H1 (cell line): ENCODE measurements at regions not wholly inside any gene's neighbourhood (a gene's known extent, or its start where the extent isn't known, plus 50 kb on each side); places are given as distances from the start of the nearest gene placed in this dataset.

Source experiments
- CTCF ChIA-PET: fragments of 300-600 bp; sonication (Branson Sonifier 250); formaldehyde crosslinking; loops from one replicate; lab custom pipeline; 2021; ENCODE audit not compliant: partially characterized antibody; lab: Charles Lee
- POLR2A ChIA-PET: fragments of 300-600 bp; sonication (Branson Sonifier 250); formaldehyde crosslinking; loops from one replicate; lab custom pipeline; 2021; ENCODE audit warnings: inconsistent platforms; ENCODE audit not compliant: partially characterized antibody; lab: Charles Lee
- DNase-seq, 2 experiments: peaks; one replicate each; pipeline versions ENCODE4 v3.0.0 to v3.0.0-alpha.2; 2010 to 2022; ENCODE audit warnings: low spot score in 2 of 2, low read depth in 1 of 2, mixed read lengths in 1 of 2
- FAIRE-seq: peaks from 2 replicates; lab custom pipeline; 2011; peaks lifted over from hg19 to GRCh38; lab: Jason Lieb, UNC
- H2AFZ ChIP-seq: 2 replicates; pipeline ENCODE4 v1.8.1; 2012; ENCODE audit warnings: low read length, inconsistent platforms
- H2AK5ac ChIP-seq: 2 replicates; pipeline ENCODE4 v1.6.1; 2013; ENCODE audit warnings: low read depth, low read length
- H2BK120ac ChIP-seq: replicated peaks from 2 replicates; pipeline ENCODE3; 2013; ENCODE audit warnings: low read depth, low read length, inconsistent platforms
- H2BK12ac ChIP-seq: 2 replicates; pipeline ENCODE4 v1.6.1; 2013; ENCODE audit warnings: low read depth, low read length
- H2BK15ac ChIP-seq: 2 replicates; pipeline ENCODE4 v1.6.1; 2013; ENCODE audit warnings: low read length
- H2BK20ac ChIP-seq: 2 replicates; pipeline ENCODE4 v1.6.1; 2013; ENCODE audit warnings: low read length
- H2BK5ac ChIP-seq: 2 replicates; pipeline ENCODE4 v1.6.1; 2013; ENCODE audit warnings: low read depth, low read length
- H3K14ac ChIP-seq: 2 replicates; pipeline ENCODE4 v1.6.1; 2013; ENCODE audit warnings: inconsistent platforms; ENCODE audit not compliant: insufficient read length
- H3K18ac ChIP-seq: 2 replicates; pipeline ENCODE4 v1.6.1; 2013; ENCODE audit warnings: low read length; ENCODE audit errors: extremely low read depth
- H3K23ac ChIP-seq: 2 replicates; pipeline ENCODE4 v1.6.1; 2013; ENCODE audit warnings: inconsistent platforms; ENCODE audit not compliant: insufficient read length
- H3K23me2 ChIP-seq: 2 replicates; pipeline ENCODE4 v1.6.1; 2013; ENCODE audit warnings: low read depth, low read length
- H3K27ac ChIP-seq: 2 replicates; pipeline ENCODE4 v1.6.1; 2011; ENCODE audit warnings: low read depth, low read length, inconsistent platforms
- H3K27me3 ChIP-seq, 4 experiments: replicated peaks in 1 of 4; 1 replicate in 1 of 4; 2 replicates in 3 of 4; pipeline versions ENCODE4 v1.6.1 to v1.8.1; 2011 to 2013; ENCODE audit warnings: low read length in 3 of 4, mild to moderate bottlenecking in 3 of 4, inconsistent platforms in 2 of 4, mixed read lengths in 2 of 4, moderate library complexity in 1 of 4; ENCODE audit not compliant: control insufficient read depth in 3 of 4, insufficient read depth in 3 of 4; ENCODE audit errors: extremely low read depth in 1 of 4
- H3K36me3 ChIP-seq, 4 experiments: 2 replicates each; pipeline versions ENCODE4 v1.6.1 to v1.8.1; 2011 to 2013; ENCODE audit warnings: mild to moderate bottlenecking in 4 of 4, low read length in 3 of 4, moderate library complexity in 2 of 4, control low read depth in 1 of 4, inconsistent platforms in 1 of 4; ENCODE audit not compliant: insufficient read depth in 4 of 4, control insufficient read depth in 2 of 4
- H3K4ac ChIP-seq: replicated peaks from 2 replicates; pipeline ENCODE3; 2013; ENCODE audit warnings: low read length, low read depth, mixed read lengths, inconsistent platforms; ENCODE audit not compliant: insufficient read length
- H3K4me1 ChIP-seq, 4 experiments: replicated peaks in 1 of 4; 1 replicate in 1 of 4; 2 replicates in 3 of 4; pipeline versions ENCODE4 v1.6.1 to v1.8.1; 2011 to 2013; ENCODE audit warnings: low read length in 3 of 4, inconsistent platforms in 2 of 4, mixed read lengths in 1 of 4; ENCODE audit not compliant: insufficient read depth in 4 of 4, control insufficient read depth in 3 of 4
- H3K4me2 ChIP-seq, 2 experiments: 2 replicates each; pipeline versions ENCODE4 v1.6.1 to v1.8.1; 2011 to 2013; ENCODE audit warnings: low read depth in 2 of 2, low read length in 2 of 2, control low read depth in 1 of 2, inconsistent platforms in 1 of 2, mild to moderate bottlenecking in 1 of 2; ENCODE audit not compliant: insufficient read depth in 1 of 2
- H3K4me3 ChIP-seq, 4 experiments: fragments of 200-600, 300-600 bp in 1 of 4; sonication (generic), shearing (Covaris generic), sonication (Bioruptor Twin) in 1 of 4; 2 replicates each; pipeline versions ENCODE4 v1.5.1 to v1.8.1; 2011 to 2016; ENCODE audit warnings: low read length in 4 of 4, low read depth in 3 of 4, control low read depth in 2 of 4, inconsistent platforms in 2 of 4, mild to moderate bottlenecking in 2 of 4, mixed read lengths in 1 of 4, moderate library complexity in 1 of 4; ENCODE audit not compliant: insufficient read depth in 2 of 4; ENCODE audit errors: extremely low read depth in 1 of 4
- H3K56ac ChIP-seq: replicated peaks from 2 replicates; pipeline ENCODE3; 2013; ENCODE audit warnings: low read depth, mild to moderate bottlenecking, mixed read lengths, low read length, inconsistent platforms; ENCODE audit not compliant: insufficient read length
- H3K79me1 ChIP-seq: 2 replicates; pipeline ENCODE4 v1.6.1; 2013; ENCODE audit warnings: low read depth, low read length, control low read depth
- H3K79me2 ChIP-seq, 2 experiments: 2 replicates each; pipeline versions ENCODE4 v1.6.1 to v1.8.1; 2012 to 2013; ENCODE audit warnings: low read length in 2 of 2, mild to moderate bottlenecking in 2 of 2, inconsistent platforms in 1 of 2; ENCODE audit not compliant: insufficient read depth in 2 of 2, control insufficient read depth in 1 of 2
- H3K9ac ChIP-seq, 4 experiments: replicated peaks in 1 of 4; 1 replicate in 1 of 4; 2 replicates in 3 of 4; pipeline versions ENCODE4 v1.6.1 to v1.8.1; 2011 to 2013; ENCODE audit warnings: low read depth in 3 of 4, low read length in 3 of 4, control low read depth in 2 of 4, mild to moderate bottlenecking in 2 of 4, moderate library complexity in 2 of 4, inconsistent platforms in 1 of 4; ENCODE audit errors: extremely low read depth in 1 of 4
- H3K9me3 ChIP-seq, 2 experiments: 2 replicates each; pipeline versions ENCODE4 v1.6.1 to v1.8.1; 2012 to 2013; ENCODE audit warnings: mild to moderate bottlenecking in 2 of 2, moderate library complexity in 2 of 2, control low read depth in 1 of 2, inconsistent platforms in 1 of 2, low read depth in 1 of 2, low read length in 1 of 2, mixed read lengths in 1 of 2; ENCODE audit not compliant: insufficient read depth in 2 of 2
- H4K20me1 ChIP-seq, 2 experiments: replicated peaks in 1 of 2; 2 replicates each; pipeline versions ENCODE3 to v1.8.1; 2011 to 2013; ENCODE audit warnings: inconsistent platforms in 2 of 2, low read length in 2 of 2, mild to moderate bottlenecking in 1 of 2; ENCODE audit not compliant: insufficient read depth in 2 of 2, control insufficient read depth in 1 of 2
- H4K5ac ChIP-seq: 2 replicates; pipeline ENCODE4 v1.6.1; 2013; ENCODE audit warnings: low read length, low read depth, mixed read lengths, inconsistent platforms; ENCODE audit not compliant: insufficient read length
- H4K8ac ChIP-seq: 2 replicates; pipeline ENCODE4 v1.8.0; 2013; ENCODE audit warnings: mild to moderate bottlenecking, moderate library complexity, low read length, inconsistent platforms; ENCODE audit not compliant: insufficient read depth; ENCODE audit errors: extremely low read depth
- H4K91ac ChIP-seq: replicated peaks from 2 replicates; pipeline ENCODE3; 2013; ENCODE audit warnings: low read length, mixed read lengths, inconsistent platforms; ENCODE audit not compliant: insufficient read length
- JUND ChIP-seq: IDR thresholded peaks from 2 replicates; pipeline ENCODE4 v1.6.1; 2011; ENCODE audit warnings: mild to moderate bottlenecking, improper control_type of control experiment, low read length
- KDM1A ChIP-seq: fragments of 200-600, 300-600 bp; sonication (generic); IDR thresholded peaks from 2 replicates; pipeline ENCODE4 v1.7.1; 2016; ENCODE audit warnings: mild to moderate bottlenecking, low read length, borderline replicate concordance
- PHF8 ChIP-seq: fragments of 200-600 bp; sonication (generic); conservative IDR thresholded peaks from 2 replicates; pipeline ENCODE4 v1.7.1; 2012; ENCODE audit warnings: low read depth, mild to moderate bottlenecking, inconsistent platforms, low read length, moderate library complexity
- WGBS, 2 experiments: shearing (Covaris generic) in 1 of 2; methylation state at CpG; one replicate each; pipeline versions ENCODE4 v1.1.6 to v1.1.7; 2013 to 2015; ENCODE audit warnings: low lambda C conversion rate in 2 of 2, mixed read lengths in 2 of 2, inconsistent platforms in 1 of 2, low coverage in 1 of 2, missing lambda C conversion rate in 1 of 2; ENCODE audit not compliant: insufficient replicate concordance in 2 of 2, insufficient coverage in 1 of 2, insufficient read length in 1 of 2; ENCODE audit errors: extremely low coverage in 1 of 2, missing lambda C conversion rate in 1 of 2; 5-methylcytosine and 5-hydroxymethylcytosine counted together
- TF ChIP-seq, protein P1 (sequence below): IDR thresholded peaks from 2 replicates; pipeline ENCODE4 v1.6.1; 2012; ENCODE audit warnings: inconsistent platforms

DNA sequence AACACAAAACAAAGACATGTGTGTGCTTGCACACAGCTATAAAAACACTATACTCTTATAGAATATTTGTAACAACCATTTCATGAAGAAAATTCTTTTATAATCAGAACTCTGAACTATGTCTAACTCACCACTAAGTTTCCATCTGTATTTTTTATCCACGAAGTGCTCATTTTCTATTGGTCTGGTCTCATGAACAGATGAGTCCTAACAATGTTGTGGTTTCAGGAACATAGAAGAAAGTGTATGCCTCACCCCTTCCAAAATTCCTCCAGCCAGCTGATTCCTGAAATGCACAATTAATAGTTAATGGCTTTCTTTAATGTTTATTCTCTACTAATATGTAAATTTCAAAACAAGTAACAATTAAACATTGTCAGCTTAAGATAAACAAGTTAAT is 325.3 kb upstream of the GRAMD2B start:
- no peak overlapping the region for H3K4me2 ChIP-seq
- POLR2A ChIA-PET = no interaction called here
- no peaks in the 10 kb centered on the region for H3K36me3 ChIP-seq
- H3K4ac ChIP-seq = no peak overlapping the region
- no peaks in the 10 kb centered on the region for H3K23me2 ChIP-seq
- TF ChIP-seq PHF8 (no peak), KDM1A (no peak), JUND (no peak)
- TF ChIP-seq, protein P1, sequence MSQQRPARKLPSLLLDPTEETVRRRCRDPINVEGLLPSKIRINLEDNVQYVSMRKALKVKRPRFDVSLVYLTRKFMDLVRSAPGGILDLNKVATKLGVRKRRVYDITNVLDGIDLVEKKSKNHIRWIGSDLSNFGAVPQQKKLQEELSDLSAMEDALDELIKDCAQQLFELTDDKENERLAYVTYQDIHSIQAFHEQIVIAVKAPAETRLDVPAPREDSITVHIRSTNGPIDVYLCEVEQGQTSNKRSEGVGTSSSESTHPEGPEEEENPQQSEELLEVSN = no peak
- 90% methylated on average over 1 of the region's 1 CpG; no CpG with 5 or more reads in 1 of the 2 experiments for WGBS, 2 experiments
- H3K9me3 ChIP-seq = no peaks in the 10 kb centered on the region; a peak in 1 of 4 replicates
- H2BK12ac ChIP-seq = no peak overlapping the region
- H2BK5ac ChIP-seq = no peak overlapping the region
- H3K14ac ChIP-seq = no peak overlapping the region
- FAIRE-seq = no peak
- H4K20me1 ChIP-seq = no peaks in the 10 kb centered on the region
- no peak for DNase-seq
- H4K5ac ChIP-seq = no peak overlapping the region
- no peaks in the 10 kb centered on the region for H3K4me1 ChIP-seq
- H3K4me3 ChIP-seq = no peak overlapping the region
- no peak overlapping the region for H2BK120ac ChIP-seq
- no peaks in the 10 kb centered on the region for H3K79me1 ChIP-seq
- no peak overlapping the region for H3K18ac ChIP-seq
- CTCF ChIA-PET = no interaction called here
- no peak overlapping the region for H3K27ac ChIP-seq
- no peak overlapping the region for H3K9ac ChIP-seq
- no peak overlapping the region for H3K56ac ChIP-seq
- H3K23ac ChIP-seq = no peak overlapping the region
- no peak overlapping the region for H4K8ac ChIP-seq
- H2AFZ ChIP-seq = no peak overlapping the region
- H2AK5ac ChIP-seq = no peak overlapping the region
- no peak overlapping the region for H2BK20ac ChIP-seq
- H3K27me3 ChIP-seq = no peaks in the 10 kb centered on the region
- H2BK15ac ChIP-seq = no peak overlapping the region
- no peak overlapping the region for H4K91ac ChIP-seq
- H3K79me2 ChIP-seq = no peaks in the 10 kb centered on the region
